ENCODE measurements at regions not wholly inside any gene's neighbourhood (a gene's known extent, or its start where the extent isn't known, plus 50 kb on each side); places are given as distances from the start of the nearest gene placed in this dataset.
"Not testable (repeated sequence)": the region's sequence is repeated elsewhere in the genome, so short reads cannot be mapped to it uniquely, and the experiment has no call there.

- in situ Hi-C loops (cut with MboI; ENCODE audit: low pct_unique_long_range_greater_than_20kb, low sequenced_read_pairs): no loop called here
Observed at GRCh38 chr2:5172923-5173322, 519.3 kb upstream of the SOX11 start.

GRCh38 chr2:5173876-5174535, 518.2 kb upstream of the SOX11 start:
- DNase-seq: no peak
- in situ Hi-C loops (cut with MboI; ENCODE audit: low pct_unique_long_range_greater_than_20kb, low sequenced_read_pairs): no loop called here

More at GRCh38 chr2:5172923-5173322, 519.3 kb upstream of the SOX11 start:
- no peak for DNase-seq

GRCh38 chr2:5175231-5175630, 517.0 kb upstream of the SOX11 start:
- DNase-seq: no peak
- in situ Hi-C loops (cut with MboI; ENCODE audit: low pct_unique_long_range_greater_than_20kb, low sequenced_read_pairs): no loop called here

- in situ Hi-C loops (cut with MboI; ENCODE audit: low pct_unique_long_range_greater_than_20kb, low sequenced_read_pairs): no loop called here
- DNase-seq: no peak
Observed at GRCh38 chr2:5176764-5177163, 515.4 kb upstream of the SOX11 start.

GRCh38 chr2:5183031-5183430, 509.2 kb upstream of the SOX11 start:
- in situ Hi-C loops (cut with MboI; ENCODE audit: low pct_unique_long_range_greater_than_20kb, low sequenced_read_pairs): no loop called here
- no peak for DNase-seq

- DNase-seq: no peak
- in situ Hi-C loops (cut with MboI; ENCODE audit: low pct_unique_long_range_greater_than_20kb, low sequenced_read_pairs): no loop called here
Observed at GRCh38 chr2:5187283-5187682, 504.9 kb upstream of the SOX11 start.

- DNase-seq: no peak
- in situ Hi-C loops (cut with MboI; ENCODE audit: low pct_unique_long_range_greater_than_20kb, low sequenced_read_pairs): no loop called here
Observed at GRCh38 chr2:5188636-5189035, 503.5 kb upstream of the SOX11 start.

- no peak for DNase-seq
- in situ Hi-C loops (cut with MboI; ENCODE audit: low pct_unique_long_range_greater_than_20kb, low sequenced_read_pairs): no loop called here
Observed at GRCh38 chr2:5190023-5190422, 502.2 kb upstream of the SOX11 start.

GRCh38 chr2:5195636-5196035, 496.5 kb upstream of the SOX11 start:
- in situ Hi-C loops (cut with MboI; ENCODE audit: low pct_unique_long_range_greater_than_20kb, low sequenced_read_pairs): no loop called here
- no peak for DNase-seq

GRCh38 chr2:5203134-5203755, 488.9 kb upstream of the SOX11 start:
- in situ Hi-C loops (cut with MboI; ENCODE audit: low pct_unique_long_range_greater_than_20kb, low sequenced_read_pairs): no loop called here
- no peak for DNase-seq

GRCh38 chr2:5206742-5207141, 485.4 kb upstream of the SOX11 start:
- in situ Hi-C loops (cut with MboI; ENCODE audit: low pct_unique_long_range_greater_than_20kb, low sequenced_read_pairs); DNase-seq: not testable (repeated sequence)

GRCh38 chr2:5215989-5216607, 476.1 kb upstream of the SOX11 start:
- in situ Hi-C loops (cut with MboI; ENCODE audit: low pct_unique_long_range_greater_than_20kb, low sequenced_read_pairs): no loop called here
- DNase-seq: no peak

GRCh38 chr2:5227062-5227699, 465.0 kb upstream of the SOX11 start:
- no peak for DNase-seq
- in situ Hi-C loops (cut with MboI; ENCODE audit: low pct_unique_long_range_greater_than_20kb, low sequenced_read_pairs): no loop called here

- in situ Hi-C loops (cut with MboI; ENCODE audit: low pct_unique_long_range_greater_than_20kb, low sequenced_read_pairs): no loop called here
- no peak for DNase-seq
Observed at GRCh38 chr2:5229574-5229973, 462.6 kb upstream of the SOX11 start.

- in situ Hi-C loops (cut with MboI; ENCODE audit: low pct_unique_long_range_greater_than_20kb, low sequenced_read_pairs): no loop called here
- DNase-seq: no peak
Observed at GRCh38 chr2:5230444-5230843, 461.7 kb upstream of the SOX11 start.

- DNase-seq: no peak
- in situ Hi-C loops (cut with MboI; ENCODE audit: low pct_unique_long_range_greater_than_20kb, low sequenced_read_pairs): no loop called here
Observed at GRCh38 chr2:5230855-5231254, 461.3 kb upstream of the SOX11 start.

- in situ Hi-C loops (cut with MboI; ENCODE audit: low pct_unique_long_range_greater_than_20kb, low sequenced_read_pairs): no loop called here
- no peak for DNase-seq
Observed at GRCh38 chr2:5231287-5231686, 460.9 kb upstream of the SOX11 start.

- DNase-seq: no peak
- in situ Hi-C loops (cut with MboI; ENCODE audit: low pct_unique_long_range_greater_than_20kb, low sequenced_read_pairs): no loop called here
Observed at GRCh38 chr2:5234563-5234962, 457.6 kb upstream of the SOX11 start.

GRCh38 chr2:5235701-5236100, 456.5 kb upstream of the SOX11 start:
- DNase-seq: no peak
- in situ Hi-C loops (cut with MboI; ENCODE audit: low pct_unique_long_range_greater_than_20kb, low sequenced_read_pairs): no loop called here

- in situ Hi-C loops (cut with MboI; ENCODE audit: low pct_unique_long_range_greater_than_20kb, low sequenced_read_pairs): no loop called here
- DNase-seq: no peak
Observed at GRCh38 chr2:5236249-5236648, 455.9 kb upstream of the SOX11 start.
